IPS-15b (cell line): ENCODE measurements at regions not wholly inside any gene's neighbourhood (a gene's known extent, or its start where the extent isn't known, plus 50 kb on each side); places are given as distances from the start of the nearest gene placed in this dataset.

Source experiments
- H3K27me3 ChIP-seq: one replicate; pipeline ENCODE4 v1.6.1; 2013; ENCODE audit warnings: low read length; ENCODE audit not compliant: control insufficient read depth, insufficient read depth
- H3K36me3 ChIP-seq: one replicate; pipeline ENCODE4 v1.6.1; 2013; ENCODE audit warnings: low read length; ENCODE audit not compliant: control insufficient read depth, insufficient read depth
- H3K4me1 ChIP-seq: one replicate; pipeline ENCODE4 v1.6.1; 2013; ENCODE audit warnings: mild to moderate bottlenecking, low read length; ENCODE audit not compliant: control insufficient read depth, insufficient read depth
- H3K4me3 ChIP-seq: one replicate; pipeline ENCODE4 v1.5.1; 2013; ENCODE audit warnings: low read depth, low read length
- H3K9ac ChIP-seq: one replicate; pipeline ENCODE4 v1.6.1; 2013; ENCODE audit warnings: low read depth, mild to moderate bottlenecking, low read length
- H3K9me3 ChIP-seq: one replicate; pipeline ENCODE4 v1.6.1; 2013; ENCODE audit warnings: mild to moderate bottlenecking, low read length; ENCODE audit not compliant: control insufficient read depth, insufficient read depth

DNA sequence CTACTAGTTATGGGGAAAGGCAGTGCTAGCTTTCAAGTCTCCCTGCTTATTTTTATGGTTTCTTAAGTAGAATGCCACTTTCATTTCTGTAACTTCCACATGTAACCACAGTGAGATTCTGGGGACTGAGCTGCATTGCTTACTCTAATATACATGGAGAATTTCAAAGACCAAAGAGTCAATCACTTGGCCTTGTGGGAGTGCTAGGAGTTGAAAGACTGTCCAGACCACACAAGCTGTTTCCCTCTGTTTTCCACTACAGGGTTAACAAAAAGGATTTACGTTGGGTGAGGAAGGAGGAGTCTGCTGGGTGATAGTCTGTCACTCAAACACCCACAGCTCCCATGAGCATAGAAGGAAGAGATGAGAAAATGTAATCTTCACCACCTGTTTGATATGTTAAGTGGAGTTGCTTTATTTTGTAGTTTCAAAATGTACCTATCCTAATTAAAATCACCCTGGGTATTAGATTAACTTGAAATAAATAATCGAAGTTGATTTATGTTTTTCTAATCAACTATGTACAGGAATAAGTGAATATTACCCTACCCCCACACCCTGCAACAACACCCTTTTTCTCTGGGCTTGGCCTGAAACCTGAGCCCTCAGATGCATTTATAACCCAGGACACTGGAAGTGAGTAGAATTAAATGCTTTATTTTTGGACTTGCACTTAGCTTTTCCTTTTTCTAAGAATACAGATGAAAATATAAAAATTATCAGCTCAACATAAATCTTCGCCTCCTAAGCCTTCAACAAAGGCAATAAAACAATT, 225.8 kb upstream of the SLC10A2 start:
- no peaks in the 10 kb centered on the region for H3K36me3 ChIP-seq
- no peaks in the 10 kb centered on the region for H3K9me3 ChIP-seq
- no peak overlapping the region for H3K4me3 ChIP-seq
- peaks cover 6% of the 10 kb centered on the region for H3K4me1 ChIP-seq
- no peak overlapping the region for H3K9ac ChIP-seq
- no peaks in the 10 kb centered on the region for H3K27me3 ChIP-seq

DNA sequence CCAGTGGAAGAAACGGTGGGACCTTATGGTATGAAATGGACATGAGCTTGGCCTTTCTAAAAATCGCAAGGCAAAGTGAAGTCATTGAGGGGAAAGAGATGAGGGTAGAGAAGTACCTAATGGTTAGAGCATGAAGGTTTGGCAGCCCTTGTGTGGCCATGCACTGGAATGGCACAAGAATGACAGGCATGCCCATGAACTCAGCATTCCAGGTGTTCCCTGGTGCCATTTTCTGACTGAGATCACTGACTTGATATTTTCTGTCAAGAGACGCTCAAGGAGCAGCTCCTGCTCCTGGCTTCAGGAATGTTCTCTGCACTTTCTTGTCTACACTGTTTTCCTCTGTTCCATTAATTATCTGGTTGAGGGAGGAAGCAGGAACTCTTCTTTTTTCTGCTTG, 225.0 kb upstream of the SLC10A2 start:
- Histone ChIP-seq H3K9ac (no peak overlapping the region), H3K9me3 (no peaks in the 10 kb centered on the region), H3K4me3 (no peak overlapping the region), H3K27me3 (no peaks in the 10 kb centered on the region), H3K4me1 (peaks cover 6% of the 10 kb centered on the region), H3K36me3 (no peaks in the 10 kb centered on the region)

- Histone ChIP-seq H3K36me3 (no peaks in the 10 kb centered on the region), H3K9ac (no peak overlapping the region), H3K9me3 (no peaks in the 10 kb centered on the region)
Observed at GRCh38 chr13:103289681-103290080, 223.5 kb upstream of the SLC10A2 start.

GRCh38 chr13:103288114-103288513, 221.9 kb upstream of the SLC10A2 start:
- Histone ChIP-seq H3K9me3 (no peaks in the 10 kb centered on the region), H3K27me3 (no peaks in the 10 kb centered on the region), H3K4me3 (no peak overlapping the region), H3K4me1 (peaks cover 6% of the 10 kb centered on the region), H3K36me3 (no peaks in the 10 kb centered on the region), H3K9ac (no peak overlapping the region)

More at GRCh38 chr13:103289681-103290080, 223.5 kb upstream of the SLC10A2 start:
- Histone ChIP-seq H3K27me3 (no peaks in the 10 kb centered on the region), H3K4me3 (no peak overlapping the region), H3K4me1 (peaks cover 6% of the 10 kb centered on the region)

GRCh38 chr13:103287659-103288058, 221.4 kb upstream of the SLC10A2 start:
- Histone ChIP-seq H3K27me3 (no peaks in the 10 kb centered on the region), H3K9me3 (no peaks in the 10 kb centered on the region), H3K9ac (no peak overlapping the region), H3K4me1 (peaks cover 6% of the 10 kb centered on the region), H3K36me3 (no peaks in the 10 kb centered on the region), H3K4me3 (no peak overlapping the region)

- H3K27me3 ChIP-seq, result no peaks in the 10 kb centered on the region
- H3K9ac ChIP-seq, result no peak overlapping the region
- H3K4me1 ChIP-seq, result no peaks in the 10 kb centered on the region
- no peaks in the 10 kb centered on the region for H3K9me3 ChIP-seq
- no peak overlapping the region for H3K4me3 ChIP-seq
- H3K36me3 ChIP-seq, result no peaks in the 10 kb centered on the region
Observed at GRCh38 chr13:103284466-103284865, 218.2 kb upstream of the SLC10A2 start.

DNA sequence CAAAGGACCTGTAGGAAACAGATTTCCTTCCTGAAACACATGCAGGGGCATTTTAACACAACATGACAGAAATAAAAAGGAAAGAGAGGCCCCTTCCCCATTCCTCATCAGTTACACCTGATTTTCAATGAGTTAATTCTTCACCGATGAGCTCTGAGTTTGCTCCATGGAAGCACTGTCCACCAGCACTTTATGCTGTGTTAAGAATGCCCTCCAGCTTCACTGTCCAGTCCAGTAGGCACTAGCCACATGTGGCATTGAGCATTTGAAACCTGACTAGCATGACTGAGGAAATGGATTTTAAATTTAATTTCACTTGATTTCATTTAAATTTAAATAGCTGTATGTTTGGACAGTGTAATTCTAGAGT, 217.2 kb upstream of the SLC10A2 start:
- H3K4me3 ChIP-seq, result no peak overlapping the region
- no peaks in the 10 kb centered on the region for H3K36me3 ChIP-seq
- no peaks in the 10 kb centered on the region for H3K27me3 ChIP-seq
- no peak overlapping the region for H3K9ac ChIP-seq
- no peaks in the 10 kb centered on the region for H3K4me1 ChIP-seq
- no peaks in the 10 kb centered on the region for H3K9me3 ChIP-seq

GRCh38 chr13:103282571-103283450, 216.6 kb upstream of the SLC10A2 start:
- H3K4me1 ChIP-seq, result no peaks in the 10 kb centered on the region
- H3K4me3 ChIP-seq, result no peak overlapping the region
- no peak overlapping the region for H3K9ac ChIP-seq

GRCh38 chr13:103277959-103278694, 211.9 kb upstream of the SLC10A2 start:
- H3K4me1 ChIP-seq, result no peaks in the 10 kb centered on the region
- H3K9me3 ChIP-seq, result no peaks in the 10 kb centered on the region

More at GRCh38 chr13:103282571-103283450, 216.6 kb upstream of the SLC10A2 start:
- Histone ChIP-seq H3K27me3 (no peaks in the 10 kb centered on the region), H3K36me3 (no peaks in the 10 kb centered on the region), H3K9me3 (no peaks in the 10 kb centered on the region)

DNA sequence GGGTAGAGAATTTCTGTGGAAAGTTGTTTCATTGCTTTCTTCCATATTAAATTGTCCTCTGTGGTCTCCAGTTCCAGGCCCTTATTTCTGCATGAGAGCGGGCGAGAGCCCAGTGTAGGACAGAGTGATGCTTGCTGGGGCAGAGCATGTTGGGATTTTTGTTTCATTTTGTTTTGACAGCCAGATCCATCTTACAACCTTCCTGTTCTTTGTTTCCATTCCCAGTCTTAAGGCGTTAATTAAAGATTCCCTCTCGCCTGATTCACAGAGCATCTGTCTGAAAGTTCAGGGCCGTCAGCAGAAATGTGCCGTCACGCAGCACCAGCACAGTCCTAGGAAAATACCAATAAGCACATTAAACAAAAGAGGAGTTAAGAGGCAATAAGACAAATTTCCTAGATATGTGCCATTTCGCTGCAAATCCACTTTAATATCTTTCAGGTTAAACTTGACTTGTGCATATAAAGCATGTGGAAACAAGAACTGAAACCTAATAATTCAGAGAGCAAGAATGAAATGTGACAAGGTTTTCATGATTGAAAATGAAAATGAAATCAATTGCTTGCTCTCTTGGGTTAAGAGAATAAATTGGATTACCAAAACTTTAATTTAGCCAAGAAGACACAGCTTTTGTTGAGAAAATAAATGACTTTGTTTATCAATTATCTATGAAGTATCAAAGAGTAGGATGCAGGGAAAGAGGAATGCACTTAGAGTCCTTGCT, 210.7 kb upstream of the SLC10A2 start:
- Histone ChIP-seq H3K4me3 (no peak overlapping the region), H3K9me3 (no peaks in the 10 kb centered on the region), H3K36me3 (no peaks in the 10 kb centered on the region), H3K9ac (no peak overlapping the region), H3K27me3 (no peaks in the 10 kb centered on the region), H3K4me1 (no peaks in the 10 kb centered on the region)

More at GRCh38 chr13:103277959-103278694, 211.9 kb upstream of the SLC10A2 start:
- Histone ChIP-seq H3K9ac (no peak overlapping the region), H3K36me3 (no peaks in the 10 kb centered on the region), H3K27me3 (no peaks in the 10 kb centered on the region), H3K4me3 (no peak overlapping the region)

DNA sequence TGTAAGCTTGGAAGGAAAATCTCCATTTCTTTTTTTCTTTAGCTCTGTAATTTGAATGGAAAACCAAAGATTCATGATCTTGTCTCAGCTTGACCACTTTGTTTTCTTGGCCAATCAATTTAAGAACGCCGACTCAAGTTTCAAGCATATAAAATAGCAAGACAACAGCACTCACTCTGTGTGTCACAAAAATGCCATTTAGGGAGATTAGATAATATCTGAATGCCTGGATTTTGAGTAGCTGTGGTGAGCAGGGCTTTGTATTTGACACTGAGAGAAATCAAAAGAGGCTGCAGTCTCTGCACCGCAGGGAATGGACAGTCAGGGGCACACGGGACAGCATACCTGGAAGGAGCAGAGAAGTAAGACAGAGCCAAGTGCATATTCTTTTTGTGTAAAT, 209.5 kb upstream of the SLC10A2 start:
- Histone ChIP-seq H3K36me3 (no peaks in the 10 kb centered on the region), H3K9me3 (no peaks in the 10 kb centered on the region), H3K9ac (no peak overlapping the region), H3K4me3 (no peak overlapping the region), H3K27me3 (no peaks in the 10 kb centered on the region), H3K4me1 (no peaks in the 10 kb centered on the region)
